ENCODE measurements at regions not wholly inside any gene's neighbourhood (a gene's known extent, or its start where the extent isn't known, plus 50 kb on each side); places are given as distances from the start of the nearest gene placed in this dataset.

GRCh38 chr18:52060607-52061304 lies 279.2 kb upstream of the DCC start:
- Histone ChIP-seq H4K8ac (replicated peaks; ENCODE audit: insufficient read length, low read depth, low read length) (no peak overlapping the region), H2BK5ac (ENCODE audit: insufficient read length, low read length) (no peak overlapping the region), H2BK120ac (ENCODE audit: low read depth, low read length, poor library complexity, severe bottlenecking) (no peak overlapping the region), H3K4ac (ENCODE audit: low read depth, low read length) (no peak overlapping the region), H3K4me2 (ENCODE audit: insufficient read depth, insufficient read length, low read length) (peak overlapping the region; percentile 5), H3K9me3 (ENCODE audit: control insufficient read depth, low read depth, low read length) (peaks cover 5% of the 10 kb centered on the region), H3K9ac (ENCODE audit: extremely low read depth, insufficient read length, low read length) (no peak overlapping the region), H3K23me2 (ENCODE audit: insufficient read length, low read depth, low read length, poor library complexity, severe bottlenecking) (no peaks in the 10 kb centered on the region), H3K23ac (ENCODE audit: insufficient read length, low read depth, low read length) (no peak overlapping the region), H3K27ac (ENCODE audit: insufficient read length, low read depth, low read length) (no peak overlapping the region), H3K18ac (ENCODE audit: insufficient read length, low read depth, low read length) (no peak overlapping the region), H3K79me2 (ENCODE audit: insufficient read depth, low read length) (no peaks in the 10 kb centered on the region), H4K91ac (ENCODE audit: insufficient read length, low read depth, low read length) (no peak overlapping the region), H4K5ac (ENCODE audit: insufficient read length, low read depth, low read length) (no peak overlapping the region), H2BK20ac (ENCODE audit: low read depth, low read length, poor library complexity, severe bottlenecking) (no peak overlapping the region), H2AFZ (ENCODE audit: low read length) (no peak overlapping the region), H2BK15ac (ENCODE audit: low read depth, low read length) (no peak overlapping the region), H3K14ac (ENCODE audit: insufficient read depth, low read length) (no peak overlapping the region), H2BK12ac (ENCODE audit: insufficient read length, low read depth, low read length) (no peak overlapping the region), H3K4me1 (ENCODE audit: insufficient read depth, low read length) (peaks cover 3% of the 10 kb centered on the region; the same call in 1 of the 2 replicates), H4K20me1 (ENCODE audit: control insufficient read depth, insufficient read depth, insufficient read length) (no peaks in the 10 kb centered on the region), H3K56ac (ENCODE audit: insufficient read length, low read depth, low read length) (no peak overlapping the region), H2AK5ac (ENCODE audit: insufficient read length, low read length) (no peak overlapping the region), H3K79me1 (ENCODE audit: insufficient read depth, low read depth, low read length, poor library complexity, severe bottlenecking) (no peaks in the 10 kb centered on the region), H3K27me3 (ENCODE audit: insufficient read depth, low read length) (no peaks in the 10 kb centered on the region), H3T11ph (ENCODE audit: low read length) (no peak overlapping the region)
- Mint-ChIP-seq H3K4me1 (peaks cover 40 to 49% of the 10 kb centered on the region in 2 experiments), H3K9me3 (peaks cover 18 to 22% of the 10 kb centered on the region in 2 experiments), H3K36me3 (ENCODE audit: insufficient read depth in 1 of 3, low read depth in 3 of 3) (peaks cover 2 to 31% (median 21%) of the 10 kb centered on the region in 3 experiments), H3K27me3 (ENCODE audit: low read depth) (no peaks in the 10 kb centered on the region), H3K4me3 (peak overlapping the region; percentile 9 to 22; a peak in 4 of 5 replicates), H3K27ac (peak overlapping the region; percentile 40 to 96 (median 96))
- no CpG with 5 or more reads among the region's 4 CpGs for WGBS (ENCODE audit: extremely low coverage, insufficient read length, low lambda C conversion rate)
- peak; percentile 41 for DNase-seq
- TF ChIP-seq CTCF (conservative IDR thresholded peaks at IDR 0.05): no peak
